HepG2 (cell line): ENCODE measurements at regions not wholly inside any gene's neighbourhood (a gene's known extent, or its start where the extent isn't known, plus 50 kb on each side); places are given as distances from the start of the nearest gene placed in this dataset.
A peak's percentile ranks its signal among the peaks of the same experiment; 100 is the strongest.

Source experiments
- CHCHD3 ChIP-seq: sonication (generic); formaldehyde crosslinking; IDR thresholded peaks from 2 replicates; pipeline ENCODE4 v1.8.0; 2022; ENCODE audit warnings: mild to moderate bottlenecking, missing genetic modification reagents, moderate library complexity
- GZF1 ChIP-seq: sonication (generic); formaldehyde crosslinking; IDR thresholded peaks from 2 replicates; pipeline ENCODE4 v1.5.1; 2020; ENCODE audit warnings: mild to moderate bottlenecking, missing genetic modification reagents
- HHEX ChIP-seq: IDR thresholded peaks from 2 replicates; pipeline ENCODE4 v1.6.1; 2016; ENCODE audit warnings: control low read depth
- KDM2A ChIP-seq: sonication (generic); formaldehyde crosslinking; IDR thresholded peaks from 2 replicates; pipeline ENCODE4 v1.4.0; 2020; ENCODE audit warnings: low read depth, missing genetic modification reagents, borderline replicate concordance
- RFXANK ChIP-seq: IDR thresholded peaks from 2 replicates; pipeline ENCODE4 v1.6.1; 2016
- SOX6 ChIP-seq, 2 experiments: fragments of 450-650 bp in 1 of 2; sonication (generic) in 1 of 2; formaldehyde crosslinking in 1 of 2; IDR thresholded peaks; 2 replicates each; pipeline versions ENCODE4 v1.4.0 to v1.6.1; 2017 to 2020; ENCODE audit warnings: antibody characterized with exemption in 1 of 2, mild to moderate bottlenecking in 1 of 2, missing genetic modification reagents in 1 of 2
- SP1 ChIP-seq, 2 experiments: fragments of 450-650 bp in 1 of 2; sonication (generic) in 1 of 2; formaldehyde crosslinking in 1 of 2; IDR thresholded peaks; 2 replicates each; pipeline versions ENCODE4 v1.4.0 to v1.6.1; 2016 to 2020; ENCODE audit warnings: missing genetic modification reagents in 1 of 2
- STAG1 ChIP-seq: sonication (generic); formaldehyde crosslinking; IDR thresholded peaks from 2 replicates; pipeline ENCODE4 v1.4.0; 2020; ENCODE audit warnings: missing genetic modification reagents
- SYNCRIP ChIP-seq: fragments of 200-400 bp; formaldehyde crosslinking; IDR thresholded peaks from 2 replicates; pipeline ENCODE4 v1.6.1; 2018; ENCODE audit warnings: mild to moderate bottlenecking, low read depth, low read length; ENCODE audit not compliant: insufficient read depth
- TMF1 ChIP-seq: sonication (generic); formaldehyde crosslinking; IDR thresholded peaks from 2 replicates; pipeline ENCODE4 v1.8.1; 2022; ENCODE audit warnings: low read depth, missing genetic modification reagents
- UBTF ChIP-seq: sonication (generic); formaldehyde crosslinking; IDR thresholded peaks from 2 replicates; pipeline ENCODE4 v1.4.0; 2020; ENCODE audit warnings: mild to moderate bottlenecking, missing genetic modification reagents
- XRCC5 ChIP-seq: fragments of 200-400 bp; formaldehyde crosslinking; optimal IDR thresholded peaks from 2 replicates; pipeline ENCODE3; 2017; ENCODE audit warnings: mild to moderate bottlenecking, low read length
- ZGPAT ChIP-seq: IDR thresholded peaks from 2 replicates; pipeline ENCODE4 v1.6.1; 2016; ENCODE audit warnings: mild to moderate bottlenecking
- ZNF121 ChIP-seq: sonication (generic); formaldehyde crosslinking; IDR thresholded peaks from 2 replicates; pipeline ENCODE4 v1.5.0; 2020; ENCODE audit warnings: mild to moderate bottlenecking, missing genetic modification reagents
- ZNF724P ChIP-seq: sonication (generic); formaldehyde crosslinking; IDR thresholded peaks from 2 replicates; pipeline ENCODE4 v1.8.0; 2022; ENCODE audit warnings: missing genetic modification reagents, borderline replicate concordance
- ZZZ3 ChIP-seq: sonication (generic); formaldehyde crosslinking; IDR thresholded peaks from 2 replicates; pipeline ENCODE4 v1.4.0; 2020; ENCODE audit warnings: missing genetic modification reagents, mild to moderate bottlenecking, borderline replicate concordance
- TF ChIP-seq, protein P1 (sequence below): sonication (generic); formaldehyde crosslinking; IDR thresholded peaks from 2 replicates; pipeline ENCODE4 v1.5.1; 2020; ENCODE audit warnings: mild to moderate bottlenecking, missing genetic modification reagents, moderate library complexity
- TF ChIP-seq, protein P2 (sequence below): sonication (generic); formaldehyde crosslinking; IDR thresholded peaks from 2 replicates; pipeline ENCODE4 v1.5.0; 2020; ENCODE audit warnings: mild to moderate bottlenecking, missing genetic modification reagents, moderate library complexity
- TF ChIP-seq, protein P3 (sequence below): sonication (generic); formaldehyde crosslinking; IDR thresholded peaks from 2 replicates; pipeline ENCODE4 v1.5.0; 2020; ENCODE audit warnings: missing genetic modification reagents, mild to moderate bottlenecking, borderline replicate concordance

GRCh38 chr7:130875265-130875741, 141.3 kb upstream of the KLF14 start (continued):
- TF ChIP-seq, protein P1, sequence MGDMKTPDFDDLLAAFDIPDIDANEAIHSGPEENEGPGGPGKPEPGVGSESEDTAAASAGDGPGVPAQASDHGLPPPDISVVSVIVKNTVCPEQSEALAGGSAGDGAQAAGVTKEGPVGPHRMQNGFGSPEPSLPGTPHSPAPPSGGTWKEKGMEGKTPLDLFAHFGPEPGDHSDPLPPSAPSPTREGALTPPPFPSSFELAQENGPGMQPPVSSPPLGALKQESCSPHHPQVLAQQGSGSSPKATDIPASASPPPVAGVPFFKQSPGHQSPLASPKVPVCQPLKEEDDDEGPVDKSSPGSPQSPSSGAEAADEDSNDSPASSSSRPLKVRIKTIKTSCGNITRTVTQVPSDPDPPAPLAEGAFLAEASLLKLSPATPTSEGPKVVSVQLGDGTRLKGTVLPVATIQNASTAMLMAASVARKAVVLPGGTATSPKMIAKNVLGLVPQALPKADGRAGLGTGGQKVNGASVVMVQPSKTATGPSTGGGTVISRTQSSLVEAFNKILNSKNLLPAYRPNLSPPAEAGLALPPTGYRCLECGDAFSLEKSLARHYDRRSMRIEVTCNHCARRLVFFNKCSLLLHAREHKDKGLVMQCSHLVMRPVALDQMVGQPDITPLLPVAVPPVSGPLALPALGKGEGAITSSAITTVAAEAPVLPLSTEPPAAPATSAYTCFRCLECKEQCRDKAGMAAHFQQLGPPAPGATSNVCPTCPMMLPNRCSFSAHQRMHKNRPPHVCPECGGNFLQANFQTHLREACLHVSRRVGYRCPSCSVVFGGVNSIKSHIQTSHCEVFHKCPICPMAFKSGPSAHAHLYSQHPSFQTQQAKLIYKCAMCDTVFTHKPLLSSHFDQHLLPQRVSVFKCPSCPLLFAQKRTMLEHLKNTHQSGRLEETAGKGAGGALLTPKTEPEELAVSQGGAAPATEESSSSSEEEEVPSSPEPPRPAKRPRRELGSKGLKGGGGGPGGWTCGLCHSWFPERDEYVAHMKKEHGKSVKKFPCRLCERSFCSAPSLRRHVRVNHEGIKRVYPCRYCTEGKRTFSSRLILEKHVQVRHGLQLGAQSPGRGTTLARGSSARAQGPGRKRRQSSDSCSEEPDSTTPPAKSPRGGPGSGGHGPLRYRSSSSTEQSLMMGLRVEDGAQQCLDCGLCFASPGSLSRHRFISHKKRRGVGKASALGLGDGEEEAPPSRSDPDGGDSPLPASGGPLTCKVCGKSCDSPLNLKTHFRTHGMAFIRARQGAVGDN = peak; percentile 31; the same call in 1 of the 2 replicates
- TF ChIP-seq SP1 (IDR thresholded peaks at IDR 0.05) (no peak), SP1 (CRISPR knock-in tag; IDR thresholded peaks at IDR 0.05) (no peak), GZF1 (CRISPR knock-in tag) (no peak), ZZZ3 (CRISPR knock-in tag) (no peak), SYNCRIP (no peak), ZNF121 (CRISPR knock-in tag) (no peak), RFXANK (CRISPR knock-in tag) (no peak), CHCHD3 (CRISPR knock-in tag) (no peak), TMF1 (CRISPR knock-in tag) (no peak), UBTF (CRISPR knock-in tag) (no peak), XRCC5 (peak; percentile 55), HHEX (no peak), KDM2A (CRISPR knock-in tag) (peak; percentile 31; the same call in 1 of the 2 replicates), ZNF724P (no peak), ZGPAT (CRISPR knock-in tag) (no peak), SOX6 (IDR thresholded peaks at IDR 0.05) (no peak), SOX6 (CRISPR knock-in tag; IDR thresholded peaks at IDR 0.05) (0 out of 2 replicates have a peak, but pooled peaks have one; percentile 15), STAG1 (CRISPR knock-in tag) (peak; percentile 89)
- TF ChIP-seq, protein P2, sequence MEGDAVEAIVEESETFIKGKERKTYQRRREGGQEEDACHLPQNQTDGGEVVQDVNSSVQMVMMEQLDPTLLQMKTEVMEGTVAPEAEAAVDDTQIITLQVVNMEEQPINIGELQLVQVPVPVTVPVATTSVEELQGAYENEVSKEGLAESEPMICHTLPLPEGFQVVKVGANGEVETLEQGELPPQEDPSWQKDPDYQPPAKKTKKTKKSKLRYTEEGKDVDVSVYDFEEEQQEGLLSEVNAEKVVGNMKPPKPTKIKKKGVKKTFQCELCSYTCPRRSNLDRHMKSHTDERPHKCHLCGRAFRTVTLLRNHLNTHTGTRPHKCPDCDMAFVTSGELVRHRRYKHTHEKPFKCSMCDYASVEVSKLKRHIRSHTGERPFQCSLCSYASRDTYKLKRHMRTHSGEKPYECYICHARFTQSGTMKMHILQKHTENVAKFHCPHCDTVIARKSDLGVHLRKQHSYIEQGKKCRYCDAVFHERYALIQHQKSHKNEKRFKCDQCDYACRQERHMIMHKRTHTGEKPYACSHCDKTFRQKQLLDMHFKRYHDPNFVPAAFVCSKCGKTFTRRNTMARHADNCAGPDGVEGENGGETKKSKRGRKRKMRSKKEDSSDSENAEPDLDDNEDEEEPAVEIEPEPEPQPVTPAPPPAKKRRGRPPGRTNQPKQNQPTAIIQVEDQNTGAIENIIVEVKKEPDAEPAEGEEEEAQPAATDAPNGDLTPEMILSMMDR (CRISPR knock-in tag) = peak; percentile 87
- TF ChIP-seq, protein P3, sequence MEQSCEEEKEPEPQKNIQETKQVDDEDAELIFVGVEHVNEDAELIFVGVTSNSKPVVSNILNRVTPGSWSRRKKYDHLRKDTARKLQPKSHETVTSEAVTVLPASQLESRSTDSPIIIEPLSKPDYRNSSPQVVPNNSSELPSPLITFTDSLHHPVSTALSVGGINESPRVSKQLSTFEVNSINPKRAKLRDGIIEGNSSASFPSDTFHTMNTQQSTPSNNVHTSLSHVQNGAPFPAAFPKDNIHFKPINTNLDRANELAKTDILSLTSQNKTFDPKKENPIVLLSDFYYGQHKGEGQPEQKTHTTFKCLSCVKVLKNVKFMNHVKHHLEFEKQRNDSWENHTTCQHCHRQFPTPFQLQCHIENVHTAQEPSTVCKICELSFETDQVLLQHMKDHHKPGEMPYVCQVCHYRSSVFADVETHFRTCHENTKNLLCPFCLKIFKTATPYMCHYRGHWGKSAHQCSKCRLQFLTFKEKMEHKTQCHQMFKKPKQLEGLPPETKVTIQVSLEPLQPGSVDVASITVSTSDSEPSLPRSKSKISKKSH = no peak
